ENCODE measurements at regions not wholly inside any gene's neighbourhood (a gene's known extent, or its start where the extent isn't known, plus 50 kb on each side); places are given as distances from the start of the nearest gene placed in this dataset.
A peak's percentile ranks its signal among the peaks of the same experiment; 100 is the strongest.

- WGBS (ENCODE audit: low lambda C conversion rate) = 67% methylated on average over 3 of the region's 3 CpGs
- no peak for DNase-seq
- Histone ChIP-seq H3F3A (replicated peaks; ENCODE audit: insufficient read depth) (no peaks in the 10 kb centered on the region), H4K20me1 (ENCODE audit: insufficient read depth) (no peaks in the 10 kb centered on the region), H3K4me2 (no peak overlapping the region), H3K9me2 (no peaks in the 10 kb centered on the region), H3K27me3 (ENCODE audit: insufficient read depth) (no peaks in the 10 kb centered on the region), H3K9me3 (no peaks in the 10 kb centered on the region), H3K9ac (no peak overlapping the region), H3K4me1 (ENCODE audit: control insufficient read depth in 1 of 2, insufficient read depth in 2 of 2, low read depth in 1 of 2, low read length in 1 of 2) (no peaks in the 10 kb centered on the region), H2AFZ (ENCODE audit: low read depth) (no peak overlapping the region), H3K4me3 (ENCODE audit: low read depth in 2 of 2, low read length in 1 of 2) (no peak overlapping the region), H3K27ac (ENCODE audit: low read depth in 2 of 2, low read length in 1 of 2) (no peak overlapping the region), H3K36me3 (replicated peaks in 1 of 2; ENCODE audit: control insufficient read depth in 1 of 2, insufficient read depth in 2 of 2, low read length in 1 of 2) (no peaks in the 10 kb centered on the region), H3K79me2 (ENCODE audit: insufficient read depth) (no peaks in the 10 kb centered on the region)
- TF ChIP-seq RFX5 (IDR thresholded peaks at IDR 0.05; ENCODE audit: low read length) = no peak
- TF ChIP-seq RAD21 (IDR thresholded peaks at IDR 0.05; ENCODE audit: low read length) = no peak
- TF ChIP-seq CHD2 (IDR thresholded peaks at IDR 0.05; ENCODE audit: low read length, partially characterized antibody) = no peak
- 0 out of 2 replicates have a peak, but pooled peaks have one; percentile 3 for TF ChIP-seq FOSL2 (IDR thresholded peaks at IDR 0.05; ENCODE audit: borderline replicate concordance, low read depth)
- TF ChIP-seq YY1 (IDR thresholded peaks at IDR 0.05; ENCODE audit: low read depth) = no peak
- no peak for TF ChIP-seq TEAD4 (IDR thresholded peaks at IDR 0.05; ENCODE audit: borderline replicate concordance, insufficient read depth)
- CTCF ChIA-PET = no interaction called here
- POLR2A ChIA-PET = no interaction called here
Observed at GRCh38 chr14:40987481-40987880, 619.2 kb upstream of the LRFN5 start.

- Histone ChIP-seq H3K79me2 (ENCODE audit: insufficient read depth) (no peaks in the 10 kb centered on the region), H3K27ac (ENCODE audit: low read depth in 2 of 2, low read length in 1 of 2) (no peak overlapping the region), H3K4me1 (ENCODE audit: control insufficient read depth in 1 of 2, insufficient read depth in 2 of 2, low read depth in 1 of 2, low read length in 1 of 2) (no peaks in the 10 kb centered on the region), H3F3A (replicated peaks; ENCODE audit: insufficient read depth) (no peaks in the 10 kb centered on the region), H3K4me2 (no peak overlapping the region), H3K36me3 (replicated peaks in 1 of 2; ENCODE audit: control insufficient read depth in 1 of 2, insufficient read depth in 2 of 2, low read length in 1 of 2) (no peaks in the 10 kb centered on the region), H2AFZ (ENCODE audit: low read depth) (no peak overlapping the region), H3K9ac (no peak overlapping the region), H3K9me2 (no peaks in the 10 kb centered on the region), H4K20me1 (ENCODE audit: insufficient read depth) (no peaks in the 10 kb centered on the region), H3K27me3 (ENCODE audit: insufficient read depth) (no peaks in the 10 kb centered on the region), H3K4me3 (ENCODE audit: low read depth in 2 of 2, low read length in 1 of 2) (no peak overlapping the region), H3K9me3 (no peaks in the 10 kb centered on the region)
- POLR2A ChIA-PET = no interaction called here
- DNase-seq = no peak
- WGBS (ENCODE audit: low lambda C conversion rate) = 100% methylated on average over 1 of the region's 1 CpG
- CTCF ChIA-PET = no interaction called here
- TF ChIP-seq ZBTB33 (IDR thresholded peaks at IDR 0.05; ENCODE audit: borderline replicate concordance, low read depth) (no peak), CTCF (IDR thresholded peaks at IDR 0.05) (no peak), MEF2A (IDR thresholded peaks at IDR 0.05; ENCODE audit: borderline replicate concordance, low read depth) (no peak), NRF1 (IDR thresholded peaks at IDR 0.05; ENCODE audit: low read depth, low read length) (no peak), EZH2phosphoT487 (IDR thresholded peaks at IDR 0.05; ENCODE audit: borderline replicate concordance, low read depth) (no peak), MXI1 (IDR thresholded peaks at IDR 0.05; ENCODE audit: low read depth, low read length) (no peak), USF1 (IDR thresholded peaks at IDR 0.05; ENCODE audit: borderline replicate concordance, low read depth) (no peak), JUND (IDR thresholded peaks at IDR 0.05) (no peak), POLR2AphosphoS5 (IDR thresholded peaks at IDR 0.05; ENCODE audit: low read depth, low read length) (no peak), MAX (IDR thresholded peaks at IDR 0.05; ENCODE audit: low read depth) (no peak), FOXM1 (IDR thresholded peaks at IDR 0.05; ENCODE audit: low read depth) (no peak), NFIC (IDR thresholded peaks at IDR 0.05; ENCODE audit: borderline replicate concordance) (no peak), RAD21 (IDR thresholded peaks at IDR 0.05; ENCODE audit: low read length) (no peak)
Observed at GRCh38 chr14:40986655-40987054, 620.0 kb upstream of the LRFN5 start.
